ENCODE measurements at regions not wholly inside any gene's neighbourhood (a gene's known extent, or its start where the extent isn't known, plus 50 kb on each side); places are given as distances from the start of the nearest gene placed in this dataset.

- no peaks in the 10 kb centered on the region for H3K27me3 ChIP-seq
- 0 out of 22 replicates have a peak, but pooled peaks cover 0 to 5% (median 0%) of the 10 kb centered on the region in 11 experiments for H3K9me3 ChIP-seq (replicated peaks in 1 of 11)
- peak overlapping the region; percentile 10 to 81 (median 58); a peak in 20 of 22 replicates for H3K4me2 ChIP-seq
- peaks cover 28 to 58% (median 39%) of the 10 kb centered on the region in 10 experiments for H3K4me1 ChIP-seq
- no peaks in the 10 kb centered on the region for H3K36me3 ChIP-seq
- peak overlapping the region in 2 of 11 experiments; percentile 16 to 29; a peak in 3 of 22 replicates for H3K27ac ChIP-seq
- H4K20me1 ChIP-seq = no peaks in the 10 kb centered on the region
- no peak overlapping the region for H3K9ac ChIP-seq
- TF ChIP-seq Cebpa-rat (IDR thresholded peaks at IDR 0.05) = no peak
- peak overlapping the region in 1 of 10 experiments; percentile 36; a peak in 1 of 20 replicates for H3K4me3 ChIP-seq
Observed at GRCh38 chr12:76692846-76693245, 71.1 kb upstream of the ZDHHC17 start.

- H3K4me3 ChIP-seq = no peak overlapping the region
- peaks cover 38 to 67% (median 48%) of the 10 kb centered on the region in 10 experiments for H3K4me1 ChIP-seq
- H3K4me2 ChIP-seq = peak overlapping the region in 9 of 11 experiments; percentile 3 to 81 (median 58); a peak in 9 of 22 replicates
- TF ChIP-seq Cebpa-rat (IDR thresholded peaks at IDR 0.05) = no peak
- H3K27ac ChIP-seq = no peak overlapping the region
- H3K9ac ChIP-seq = no peak overlapping the region
- no peaks in the 10 kb centered on the region for H3K36me3 ChIP-seq
- 0 out of 22 replicates have a peak, but pooled peaks cover 0 to 5% (median 0%) of the 10 kb centered on the region in 11 experiments for H3K9me3 ChIP-seq (replicated peaks in 1 of 11)
- H4K20me1 ChIP-seq = no peaks in the 10 kb centered on the region
- H3K27me3 ChIP-seq = no peaks in the 10 kb centered on the region
Observed at GRCh38 chr12:76694369-76694768, 69.5 kb upstream of the ZDHHC17 start.

- H3K9ac ChIP-seq = no peak overlapping the region
- no peaks in the 10 kb centered on the region for H3K36me3 ChIP-seq
- H3K9me3 ChIP-seq (replicated peaks in 1 of 11) = no peaks in the 10 kb centered on the region
- TF ChIP-seq Cebpa-rat (IDR thresholded peaks at IDR 0.05) = no peak
- H3K27ac ChIP-seq = peak overlapping the region in 3 of 11 experiments; percentile 1 to 64 (median 52); a peak in 1 of 22 replicates
- peaks cover 44 to 77% (median 56%) of the 10 kb centered on the region in 10 experiments for H3K4me1 ChIP-seq
- H3K4me2 ChIP-seq = peak overlapping the region in 4 of 11 experiments; percentile 77 to 91 (median 84); a peak in 2 of 22 replicates
- H3K27me3 ChIP-seq = no peaks in the 10 kb centered on the region
- H3K4me3 ChIP-seq = no peak overlapping the region
- no peaks in the 10 kb centered on the region for H4K20me1 ChIP-seq
Observed at GRCh38 chr12:76696186-76696585, 67.7 kb upstream of the ZDHHC17 start.

- Histone ChIP-seq H3K4me3 (peak overlapping the region in 3 of 10 experiments; percentile 6 to 37 (median 21); a peak in 4 of 20 replicates), H3K9me3 (replicated peaks in 1 of 11) (no peaks in the 10 kb centered on the region), H3K36me3 (no peaks in the 10 kb centered on the region), H3K4me2 (peak overlapping the region; percentile 48 to 91 (median 83)), H3K9ac (peak overlapping the region in 1 of 11 experiments; percentile 0; a peak in 1 of 22 replicates), H3K4me1 (peaks cover 58 to 86% (median 67%) of the 10 kb centered on the region in 10 experiments), H4K20me1 (no peaks in the 10 kb centered on the region), H3K27me3 (no peaks in the 10 kb centered on the region), H3K27ac (peak overlapping the region in 8 of 11 experiments; percentile 21 to 64 (median 49); a peak in 13 of 22 replicates)
- no peak for TF ChIP-seq Cebpa-rat (IDR thresholded peaks at IDR 0.05)
Observed at GRCh38 chr12:76697849-76698248, 66.1 kb upstream of the ZDHHC17 start.

GRCh38 chr12:76698316-76698715, 65.6 kb upstream of the ZDHHC17 start:
- H3K9me3 ChIP-seq (replicated peaks in 1 of 11) = no peaks in the 10 kb centered on the region
- no peaks in the 10 kb centered on the region for H3K36me3 ChIP-seq
- no peaks in the 10 kb centered on the region for H3K27me3 ChIP-seq
- H3K4me1 ChIP-seq = peaks cover 58 to 86% (median 67%) of the 10 kb centered on the region in 10 experiments
- peak overlapping the region; percentile 48 to 91 (median 83) for H3K4me2 ChIP-seq
- 0 out of 22 replicates have a peak overlapping the region, but pooled peaks of 1 of the 11 experiments have one; percentile 0 for H3K9ac ChIP-seq
- no peaks in the 10 kb centered on the region for H4K20me1 ChIP-seq
- peak overlapping the region in 2 of 10 experiments; percentile 6 to 37; a peak in 1 of 20 replicates for H3K4me3 ChIP-seq
- no peak for TF ChIP-seq Cebpa-rat (IDR thresholded peaks at IDR 0.05)
- peak overlapping the region in 8 of 11 experiments; percentile 21 to 64 (median 49); a peak in 12 of 22 replicates for H3K27ac ChIP-seq

GRCh38 chr12:76698966-76699365, 64.9 kb upstream of the ZDHHC17 start:
- H3K27ac ChIP-seq = peak overlapping the region in 3 of 11 experiments; percentile 15 to 52 (median 23); a peak in 1 of 22 replicates
- H3K27me3 ChIP-seq = no peaks in the 10 kb centered on the region
- no peaks in the 10 kb centered on the region for H3K36me3 ChIP-seq
- no peaks in the 10 kb centered on the region for H3K9me3 ChIP-seq (replicated peaks in 1 of 11)
- TF ChIP-seq Cebpa-rat (IDR thresholded peaks at IDR 0.05) = no peak
- peak overlapping the region; percentile 48 to 91 (median 83) for H3K4me2 ChIP-seq
- H3K9ac ChIP-seq = no peak overlapping the region; a peak in 3 of 22 replicates
- H4K20me1 ChIP-seq = no peaks in the 10 kb centered on the region
- peaks cover 58 to 86% (median 67%) of the 10 kb centered on the region in 10 experiments for H3K4me1 ChIP-seq
- H3K4me3 ChIP-seq = no peak overlapping the region

GRCh38 chr12:76701690-76702089, 62.2 kb upstream of the ZDHHC17 start:
- Histone ChIP-seq H3K4me2 (peak overlapping the region; percentile 27 to 84 (median 72)), H3K9me3 (replicated peaks in 1 of 11) (no peaks in the 10 kb centered on the region), H3K36me3 (no peaks in the 10 kb centered on the region), H3K27me3 (no peaks in the 10 kb centered on the region), H3K9ac (no peak overlapping the region), H3K4me1 (peaks cover 77 to 94% (median 88%) of the 10 kb centered on the region in 10 experiments), H3K4me3 (no peak overlapping the region), H3K27ac (peak overlapping the region in 7 of 11 experiments; percentile 4 to 74 (median 72); a peak in 8 of 22 replicates), H4K20me1 (no peaks in the 10 kb centered on the region)
- TF ChIP-seq Cebpa-rat (IDR thresholded peaks at IDR 0.05) = no peak

GRCh38 chr12:76702946-76703345, 61.0 kb upstream of the ZDHHC17 start:
- Histone ChIP-seq H3K4me3 (no peak overlapping the region), H3K27me3 (no peaks in the 10 kb centered on the region), H4K20me1 (no peaks in the 10 kb centered on the region), H3K4me1 (peaks cover 67 to 87% (median 80%) of the 10 kb centered on the region in 10 experiments), H3K9ac (peak overlapping the region in 4 of 11 experiments; percentile 21 to 58 (median 40); a peak in 4 of 22 replicates), H3K36me3 (no peaks in the 10 kb centered on the region), H3K9me3 (replicated peaks in 1 of 11) (no peaks in the 10 kb centered on the region), H3K27ac (peak overlapping the region in 9 of 11 experiments; percentile 62 to 74 (median 70); a peak in 17 of 22 replicates), H3K4me2 (peak overlapping the region; percentile 55 to 84 (median 72); a peak in 21 of 22 replicates)
- no peak for TF ChIP-seq Cebpa-rat (IDR thresholded peaks at IDR 0.05)

- Histone ChIP-seq H3K36me3 (no peaks in the 10 kb centered on the region), H3K9ac (peak overlapping the region in 8 of 11 experiments; percentile 9 to 58 (median 39); a peak in 12 of 22 replicates), H3K4me3 (peak overlapping the region in 2 of 10 experiments; percentile 11 to 23; a peak in 3 of 20 replicates), H3K4me2 (peak overlapping the region; percentile 55 to 84 (median 72)), H3K27me3 (no peaks in the 10 kb centered on the region), H4K20me1 (no peaks in the 10 kb centered on the region), H3K4me1 (peaks cover 51 to 69% (median 62%) of the 10 kb centered on the region in 10 experiments), H3K9me3 (replicated peaks in 1 of 11) (no peaks in the 10 kb centered on the region), H3K27ac (peak overlapping the region in 10 of 11 experiments; percentile 21 to 74 (median 70); a peak in 19 of 22 replicates)
- TF ChIP-seq Cebpa-rat (IDR thresholded peaks at IDR 0.05) = no peak
Observed at GRCh38 chr12:76704693-76705092, 59.2 kb upstream of the ZDHHC17 start.
